T-helper 2 cell (primary cell): ENCODE measurements at regions not wholly inside any gene's neighbourhood (a gene's known extent, or its start where the extent isn't known, plus 50 kb on each side); places are given as distances from the start of the nearest gene placed in this dataset.
"Not testable (repeated sequence)": the region's sequence is repeated elsewhere in the genome, so short reads cannot be mapped to it uniquely, and the experiment has no call there.

ENCODE experiments used
- DNase-seq, 5 experiments: peaks; one replicate each; pipeline versions ENCODE4 v3.0.0 to v3.0.0-alpha.2; 2012 to 2022

DNA sequence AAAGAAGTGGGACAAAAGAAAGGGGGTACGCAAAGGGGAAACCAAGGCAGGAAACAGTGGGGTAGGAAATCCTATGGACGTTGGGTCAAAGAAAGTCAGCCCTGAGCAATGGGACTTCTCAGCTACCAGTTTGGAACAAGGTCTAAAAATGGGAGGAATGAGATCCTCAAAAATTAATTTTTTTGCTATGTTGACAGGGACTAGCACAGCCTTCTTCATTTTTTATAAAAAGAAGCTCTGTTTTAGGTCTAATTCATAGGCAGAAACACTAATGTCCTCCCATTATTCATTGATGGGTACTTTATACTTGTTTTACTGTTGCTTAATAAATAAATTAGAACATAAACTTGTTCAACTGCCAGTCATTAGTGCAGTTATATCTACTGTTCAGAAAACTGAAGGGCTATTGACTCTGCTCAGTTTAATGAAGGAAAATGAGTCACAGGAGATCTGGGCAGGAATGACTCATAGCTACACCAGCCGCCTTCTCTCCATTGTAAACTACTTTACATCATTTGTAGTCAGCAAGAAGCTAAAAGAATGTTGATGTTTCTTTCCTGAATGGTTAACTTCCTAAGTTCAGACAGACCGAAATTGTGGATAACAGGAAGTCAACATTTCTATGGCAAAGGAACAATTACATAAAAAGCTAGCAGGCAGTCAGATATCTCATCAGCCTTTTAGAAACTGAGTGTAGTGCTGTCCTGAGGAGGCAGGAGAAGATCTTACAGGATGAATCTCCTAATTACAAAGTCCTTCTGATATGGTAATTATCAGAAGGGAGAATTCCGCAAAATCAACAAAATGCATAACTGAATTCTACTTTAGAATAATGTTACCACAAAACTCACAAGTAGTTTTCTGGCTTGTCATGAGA is 356.4 kb upstream of the PKN2 start:
- DNase-seq = peak in 1 of 5 experiments; percentile 7

DNA sequence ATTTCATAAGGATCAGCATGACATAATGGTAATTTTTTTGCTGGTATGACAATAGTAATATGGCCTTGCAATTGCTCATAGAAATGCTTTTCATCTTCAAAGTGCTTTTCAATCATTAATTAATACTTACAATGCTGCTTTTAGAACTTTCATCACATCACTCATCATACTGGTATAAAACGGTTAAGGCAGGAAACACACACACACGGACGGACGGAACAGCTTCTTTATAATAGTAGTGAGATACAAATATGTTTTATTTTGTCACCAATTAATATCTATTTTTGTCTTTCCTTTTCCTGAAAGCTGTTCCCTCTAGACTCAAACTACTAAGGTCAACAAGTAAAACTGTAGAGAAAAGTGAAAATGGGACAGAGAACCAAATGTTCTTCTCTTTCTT is 353.9 kb upstream of the PKN2 start:
- no peak for DNase-seq

DNA sequence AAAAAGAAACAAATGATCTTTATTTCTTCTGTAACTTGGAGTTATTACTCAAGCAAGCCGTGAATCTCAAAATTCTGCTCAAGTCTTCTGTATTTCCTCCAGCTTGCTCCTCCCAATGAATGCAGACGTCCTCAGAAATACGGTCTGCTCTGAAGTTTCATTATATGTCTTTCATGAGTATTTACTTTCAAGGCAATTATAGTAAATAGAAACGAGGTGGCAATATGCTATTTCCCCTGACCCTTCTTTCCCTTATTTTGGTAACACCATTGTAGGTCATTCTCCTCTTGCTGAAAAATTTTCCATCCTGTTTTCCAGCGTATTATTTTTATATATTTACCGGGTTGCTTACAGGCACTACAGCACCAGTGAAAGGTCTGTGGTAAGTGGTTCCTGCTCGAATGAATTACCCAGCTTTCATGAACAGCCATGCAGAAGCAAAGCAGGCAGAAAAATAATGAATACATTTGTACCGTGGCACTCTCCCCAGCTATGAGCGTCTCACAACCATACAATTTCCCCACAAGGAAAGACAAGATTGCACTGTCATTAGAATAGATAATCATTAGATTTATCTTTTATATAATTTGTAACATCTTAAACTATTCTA is 350.9 kb upstream of the PKN2 start:
- no peak for DNase-seq

- DNase-seq = no peak
Measured at GRCh38 chr1:88341447-88341846, 342.6 kb upstream of the PKN2 start.

GRCh38 chr1:88342081-88342480 is 342.0 kb upstream of the PKN2 start:
- DNase-seq = not testable (repeated sequence)

- no peak for DNase-seq
Measured at GRCh38 chr1:88350648-88351047, 333.4 kb upstream of the PKN2 start.

GRCh38 chr1:88351960-88352359 is 332.1 kb upstream of the PKN2 start:
- no peak for DNase-seq

GRCh38 chr1:88354256-88354655 is 329.8 kb upstream of the PKN2 start:
- DNase-seq = no peak

DNA sequence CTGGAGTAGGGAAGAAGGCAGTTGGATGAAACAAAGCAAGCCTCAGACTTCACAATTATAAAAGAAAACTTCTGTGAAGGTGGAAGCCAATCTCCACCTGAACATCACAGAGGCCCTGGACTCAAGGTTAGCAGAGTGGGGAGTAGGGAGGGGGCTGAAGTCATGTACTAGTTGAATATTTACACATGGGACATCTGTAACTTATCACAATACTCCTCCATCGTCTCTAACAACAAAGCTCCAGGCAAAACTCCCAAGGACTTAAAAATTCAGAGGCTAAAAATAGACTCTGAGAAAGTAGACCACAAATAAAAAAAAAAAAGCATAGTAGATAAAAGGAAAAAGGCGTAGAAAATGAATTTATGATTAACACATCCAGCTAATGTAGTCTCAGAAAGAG is 326.3 kb upstream of the PKN2 start:
- no peak for DNase-seq

- DNase-seq = no peak
Measured at GRCh38 chr1:88371436-88372023, 312.5 kb upstream of the PKN2 start.

DNA sequence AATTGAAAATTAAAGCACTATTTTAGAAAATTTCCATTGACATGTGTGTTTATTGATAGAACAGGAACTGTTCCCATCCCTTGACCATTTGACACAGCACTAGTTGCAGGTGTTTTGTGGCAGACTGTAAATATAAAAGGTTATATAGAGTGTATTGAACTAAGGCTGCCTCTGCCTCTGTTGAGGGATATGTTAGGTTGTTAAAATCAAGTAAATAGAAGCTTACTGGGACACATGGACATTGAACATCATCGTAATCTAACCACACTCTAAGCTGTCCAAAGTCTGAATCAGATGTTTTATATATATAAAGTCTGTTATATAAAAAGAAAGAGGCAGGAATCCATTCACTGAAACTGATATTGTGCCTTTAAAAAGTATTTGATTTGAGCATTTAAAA is 308.1 kb upstream of the PKN2 start:
- DNase-seq = no peak

DNA sequence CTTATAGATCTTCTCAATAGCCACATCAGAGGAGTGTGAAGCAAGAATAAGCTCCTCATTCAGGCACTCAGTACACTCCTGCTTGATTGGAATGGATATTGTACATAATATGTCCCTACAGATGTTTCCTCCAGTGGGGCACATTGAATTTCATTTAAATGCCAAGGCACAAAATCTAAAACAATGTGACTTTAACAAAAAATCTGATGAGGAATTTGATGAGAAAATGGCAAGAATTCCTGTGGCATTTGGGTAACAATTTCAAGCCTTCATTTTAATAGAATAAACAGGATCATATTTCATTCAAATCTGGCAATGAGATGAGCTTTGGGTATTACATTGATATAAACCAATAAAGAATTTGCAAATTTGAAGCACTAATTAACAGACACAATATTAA is 307.7 kb upstream of the PKN2 start:
- no peak for DNase-seq

- no peak for DNase-seq
Measured at GRCh38 chr1:88378560-88378959, 305.5 kb upstream of the PKN2 start.

GRCh38 chr1:88394958-88395357 is 289.1 kb upstream of the PKN2 start:
- DNase-seq = no peak

- no peak for DNase-seq
Measured at GRCh38 chr1:88398338-88398737, 285.7 kb upstream of the PKN2 start.

- peak in 1 of 5 experiments; percentile 31 for DNase-seq
Measured at GRCh38 chr1:88399690-88400089, 284.4 kb upstream of the PKN2 start.

GRCh38 chr1:88401313-88401712 is 282.8 kb upstream of the PKN2 start:
- peak in 1 of 5 experiments; percentile 56 for DNase-seq

DNA sequence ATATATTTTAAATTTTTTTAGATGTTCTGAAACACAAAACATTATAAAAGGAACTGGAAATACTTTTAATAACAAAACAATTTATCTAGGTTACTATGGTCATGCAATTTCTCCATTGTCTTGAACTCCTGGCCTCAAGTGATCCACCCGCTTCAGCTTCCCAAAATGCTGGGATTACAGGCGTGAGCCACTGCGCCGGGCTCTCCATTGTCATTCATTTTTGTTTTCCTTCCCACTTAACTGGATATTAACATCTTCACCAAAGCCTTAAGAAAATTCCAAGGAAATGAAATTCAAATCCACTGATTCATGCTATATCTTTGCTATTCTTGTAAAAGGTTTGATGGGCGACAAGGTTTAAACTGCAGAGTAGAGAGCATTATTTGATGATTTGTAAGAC is 279.5 kb upstream of the PKN2 start:
- no peak for DNase-seq

DNA sequence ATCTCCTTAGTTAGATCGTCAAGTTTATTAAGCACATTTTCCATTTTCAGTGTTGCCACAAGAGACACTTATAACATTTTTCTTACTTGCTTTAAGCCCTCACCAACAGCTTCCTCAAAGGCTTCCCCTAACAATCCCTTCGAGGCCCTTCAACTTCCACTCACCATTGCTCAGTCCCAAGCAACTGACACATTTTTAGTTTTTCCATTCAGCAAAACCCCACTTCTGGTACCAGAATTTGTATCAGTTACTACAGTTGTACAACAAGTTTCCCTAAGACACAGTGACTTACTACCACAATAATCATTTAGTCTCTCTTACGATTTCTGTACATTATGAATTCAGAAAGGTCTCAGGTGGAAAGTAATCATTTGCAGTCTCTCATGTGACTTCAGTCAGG is 276.8 kb upstream of the PKN2 start:
- no peak for DNase-seq

DNA sequence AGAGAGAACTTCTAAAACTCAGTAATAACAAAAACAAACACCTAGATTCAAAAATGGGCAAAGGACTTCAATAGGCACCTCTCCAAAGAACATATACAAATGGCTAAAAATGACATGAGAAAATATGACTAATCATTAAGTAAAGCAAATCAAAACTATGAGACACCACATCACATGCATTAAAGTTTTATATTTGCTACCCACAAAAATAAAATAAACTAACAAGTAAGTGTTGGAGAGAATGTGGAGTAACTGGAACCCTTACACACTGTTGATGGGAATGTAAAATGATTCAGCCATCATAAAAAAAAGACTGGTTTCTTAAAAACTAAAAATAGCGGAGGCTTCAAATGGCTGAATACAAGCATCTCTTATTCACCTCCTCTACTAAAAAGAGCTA is 262.1 kb upstream of the PKN2 start:
- no peak for DNase-seq

DNA sequence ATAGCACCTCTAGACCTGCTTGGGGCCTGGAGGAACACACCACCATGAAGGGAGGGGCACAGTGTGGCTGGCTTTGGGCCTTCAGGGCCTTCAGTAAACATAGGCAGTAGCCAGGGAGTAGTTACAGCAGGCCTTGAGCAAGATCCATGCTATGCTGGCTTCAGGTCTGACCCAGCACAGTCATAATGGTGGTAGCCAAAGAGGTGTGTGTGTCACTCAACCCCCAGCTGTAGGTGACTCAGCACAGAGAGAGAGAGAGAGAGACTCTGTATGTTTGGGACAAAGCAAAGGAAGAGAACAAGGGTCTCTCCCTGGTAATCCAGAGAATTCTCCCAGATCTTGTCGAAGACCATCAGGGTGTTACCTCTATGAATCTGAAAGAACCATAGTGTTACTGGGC is 250.5 kb upstream of the PKN2 start:
- DNase-seq = no peak

GRCh38 chr1:88434836-88435235 is 249.2 kb upstream of the PKN2 start:
- DNase-seq = no peak

DNA sequence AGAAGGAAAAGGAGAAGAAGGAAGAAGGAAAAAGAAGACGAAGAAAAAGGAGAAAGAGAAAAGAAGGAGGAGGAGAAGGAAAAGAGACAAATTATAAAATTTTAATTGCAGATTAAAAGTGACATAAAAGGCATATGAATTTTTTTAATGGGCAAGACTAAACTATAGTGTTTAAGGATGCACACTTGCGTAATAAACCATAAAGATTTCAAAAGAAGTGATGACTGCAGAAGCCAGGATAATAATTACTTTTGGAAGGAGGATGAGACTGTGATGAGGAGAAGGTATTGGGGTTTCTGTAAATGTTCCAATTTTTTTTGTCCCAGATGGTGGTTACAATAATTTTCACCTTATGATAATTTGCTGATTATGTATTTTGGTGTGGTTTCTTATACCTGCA is 243.1 kb upstream of the PKN2 start:
- DNase-seq = no peak

GRCh38 chr1:88451856-88452255 is 232.2 kb upstream of the PKN2 start:
- DNase-seq = no peak
